ENCODE measurements at regions not wholly inside any gene's neighbourhood (a gene's known extent, or its start where the extent isn't known, plus 50 kb on each side); places are given as distances from the start of the nearest gene placed in this dataset.

- Histone ChIP-seq H3K4me2 (ENCODE audit: low read length) (no peak overlapping the region), H3K9me2 (ENCODE audit: insufficient read depth, low read length) (no peaks in the 10 kb centered on the region), H3K4me3 (ENCODE audit: low read depth, low read length, poor library complexity, severe bottlenecking) (no peak overlapping the region), H3K79me2 (ENCODE audit: insufficient read depth, low read depth, low read length) (no peaks in the 10 kb centered on the region), H3K27ac (ENCODE audit: low read depth, low read length, poor library complexity, severe bottlenecking) (no peak overlapping the region), H3K9me3 (ENCODE audit: low read length) (no peaks in the 10 kb centered on the region), H3K4me1 (ENCODE audit: insufficient read depth, low read length, poor library complexity, severe bottlenecking) (no peaks in the 10 kb centered on the region), H4K20me1 (ENCODE audit: insufficient read depth, low read length) (no peaks in the 10 kb centered on the region), H2AFZ (ENCODE audit: low read length) (no peak overlapping the region), H3K36me3 (ENCODE audit: insufficient read depth, low read length) (no peaks in the 10 kb centered on the region)
- BruUV-seq (replicated peaks) = no TSS peak
- DNase-seq (ENCODE audit: low spot score) = no peak
- TF ChIP-seq CTCF (conservative IDR thresholded peaks at IDR 0.05; ENCODE audit: low read length) (no peak), EZH2phosphoT487 (IDR thresholded peaks at IDR 0.05; ENCODE audit: borderline replicate concordance, low read depth, low read length) (no peak)
- ChIA-PET CTCF (ENCODE audit: unreplicated experiment) (no interaction called here), POLR2A (no interaction called here)
- intact Hi-C loops (cut with micrococcal nuclease; ENCODE audit: unreplicated experiment) = no loop called here
Measured at GRCh38 chr13:80483157-80483556, 142.2 kb upstream of the SPRY2 start.

DNA sequence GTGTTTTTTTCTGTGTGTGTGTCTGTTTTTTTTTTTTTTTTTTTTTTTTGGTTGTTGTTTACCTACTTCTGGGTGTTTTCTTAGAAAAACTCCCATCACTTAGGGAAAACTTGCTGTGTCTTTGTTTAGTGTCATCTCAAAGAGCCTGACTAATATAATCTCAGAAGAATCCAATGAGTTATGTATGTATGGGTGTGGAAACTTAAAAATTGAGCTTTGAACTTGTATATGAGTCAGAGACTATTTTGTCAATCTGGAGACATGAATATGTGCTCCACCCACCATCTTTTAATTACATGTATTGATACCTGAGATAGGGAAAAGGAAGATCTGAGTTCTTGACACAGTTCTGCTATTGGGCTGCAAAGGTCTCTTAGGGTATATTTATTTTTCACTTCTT, 140.7 kb upstream of the SPRY2 start:
- no peak overlapping the region for H2AFZ ChIP-seq (ENCODE audit: low read length)
- POLR2A ChIA-PET = interaction anchor here (0.7 kb wide), 1 partner anchor 138 kb away, joined by 3 read pairs; no protein-coding TSS in a partner anchor
- no TSS peak for BruUV-seq (replicated peaks)
- no peak for DNase-seq (ENCODE audit: low spot score)
- no peaks in the 10 kb centered on the region for H3K4me1 ChIP-seq (ENCODE audit: insufficient read depth, low read length, poor library complexity, severe bottlenecking)
- no peak overlapping the region for H3K27ac ChIP-seq (ENCODE audit: low read depth, low read length, poor library complexity, severe bottlenecking)
- H3K36me3 ChIP-seq (ENCODE audit: insufficient read depth, low read length) = no peaks in the 10 kb centered on the region
- intact Hi-C loops (cut with micrococcal nuclease; ENCODE audit: unreplicated experiment) = no loop called here
- H3K4me2 ChIP-seq (ENCODE audit: low read length) = no peak overlapping the region
- H3K9me3 ChIP-seq (ENCODE audit: low read length) = no peaks in the 10 kb centered on the region
- CTCF ChIA-PET (ENCODE audit: unreplicated experiment) = no interaction called here
- H4K20me1 ChIP-seq (ENCODE audit: insufficient read depth, low read length) = no peaks in the 10 kb centered on the region
- H3K4me3 ChIP-seq (ENCODE audit: low read depth, low read length, poor library complexity, severe bottlenecking) = no peak overlapping the region
- no peak for TF ChIP-seq EZH2phosphoT487 (IDR thresholded peaks at IDR 0.05; ENCODE audit: borderline replicate concordance, low read depth, low read length)
- TF ChIP-seq CTCF (conservative IDR thresholded peaks at IDR 0.05; ENCODE audit: low read length) = no peak
- no peaks in the 10 kb centered on the region for H3K79me2 ChIP-seq (ENCODE audit: insufficient read depth, low read depth, low read length)
- no peaks in the 10 kb centered on the region for H3K9me2 ChIP-seq (ENCODE audit: insufficient read depth, low read length)

DNA sequence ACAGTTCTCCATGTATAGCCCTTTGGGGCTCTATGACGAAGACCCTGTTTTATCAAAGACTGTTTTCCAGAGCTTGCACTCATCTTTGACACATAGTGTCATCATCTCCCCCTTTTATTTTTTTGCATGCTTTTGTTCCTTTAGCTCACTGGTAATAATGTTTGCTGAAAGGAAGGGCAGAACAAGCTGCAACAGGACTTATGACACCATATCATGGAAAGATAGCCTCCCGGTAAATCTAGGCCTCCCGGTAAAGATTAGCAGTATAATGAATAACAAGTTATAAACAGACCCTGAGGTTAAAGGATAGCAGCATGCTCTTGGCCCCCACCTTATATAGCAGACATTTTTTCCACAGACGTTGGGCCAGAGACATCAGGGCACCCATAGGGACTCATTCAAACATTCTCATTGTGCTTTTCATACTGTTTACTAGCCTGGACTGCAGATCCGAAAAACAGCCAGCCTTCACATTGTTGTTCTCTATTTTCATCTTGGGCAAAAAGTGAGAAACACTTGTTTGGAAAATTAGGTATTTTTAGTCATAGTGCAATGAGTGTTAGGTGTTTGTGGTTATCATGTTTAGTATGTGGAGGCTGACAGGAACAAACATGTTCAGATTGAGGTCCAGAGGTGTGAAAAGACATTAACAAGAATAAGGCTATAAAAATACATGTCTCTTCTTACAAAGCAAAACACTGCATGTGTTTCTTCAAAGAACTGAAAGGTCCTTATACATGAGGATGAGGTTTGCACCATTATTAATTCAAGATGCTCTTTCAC, 136.9 kb upstream of the SPRY2 start:
- no peak overlapping the region for H2AFZ ChIP-seq (ENCODE audit: low read length)
- H3K79me2 ChIP-seq (ENCODE audit: insufficient read depth, low read depth, low read length) = no peaks in the 10 kb centered on the region
- no peaks in the 10 kb centered on the region for H3K36me3 ChIP-seq (ENCODE audit: insufficient read depth, low read length)

More for the DNA sequence above, 136.9 kb upstream of the SPRY2 start:
- ChIA-PET CTCF (ENCODE audit: unreplicated experiment) (no interaction called here), POLR2A (no interaction called here)
- no peak overlapping the region for H3K4me2 ChIP-seq (ENCODE audit: low read length)
- intact Hi-C loops (cut with micrococcal nuclease; ENCODE audit: unreplicated experiment) = no loop called here
- H3K4me3 ChIP-seq (ENCODE audit: low read depth, low read length, poor library complexity, severe bottlenecking) = no peak overlapping the region
- H3K9me2 ChIP-seq (ENCODE audit: insufficient read depth, low read length) = no peaks in the 10 kb centered on the region
- H3K9me3 ChIP-seq (ENCODE audit: low read length) = no peaks in the 10 kb centered on the region
- BruUV-seq (replicated peaks) = no TSS peak
- H3K4me1 ChIP-seq (ENCODE audit: insufficient read depth, low read length, poor library complexity, severe bottlenecking) = no peaks in the 10 kb centered on the region
- no peaks in the 10 kb centered on the region for H4K20me1 ChIP-seq (ENCODE audit: insufficient read depth, low read length)
- H3K27ac ChIP-seq (ENCODE audit: low read depth, low read length, poor library complexity, severe bottlenecking) = no peak overlapping the region
- DNase-seq (ENCODE audit: low spot score) = no peak
- TF ChIP-seq CTCF (conservative IDR thresholded peaks at IDR 0.05; ENCODE audit: low read length) = no peak
- TF ChIP-seq EZH2phosphoT487 (IDR thresholded peaks at IDR 0.05; ENCODE audit: borderline replicate concordance, low read depth, low read length) = no peak
